Esophagus muscularis mucosa (tissue), 4 donors: ENCODE measurements at regions not wholly inside any gene's neighbourhood (a gene's known extent, or its start where the extent isn't known, plus 50 kb on each side); places are given as distances from the start of the nearest gene placed in this dataset.

ENCODE experiments used
- DNase-seq: peaks from one replicate; pipeline ENCODE4 v3.0.0-alpha.2; 2017; ENCODE audit errors: extremely low spot score
- H3K27ac ChIP-seq, 4 donors: fragments of 200-600 bp; sonication (generic); replicated peaks in 1 of 4; 1 replicate in 3 of 4; 2 replicates in 1 of 4; pipeline ENCODE4 v1.5.1; 2016 to 2019; ENCODE audit warnings: mild to moderate bottlenecking in 1 of 4
- H3K27me3 ChIP-seq, 4 donors: fragments of 200-600 bp; sonication (generic); one replicate each; pipeline versions ENCODE4 v1.5.1 to v1.6.0; 2016 to 2019
- H3K36me3 ChIP-seq, 4 donors: fragments of 200-600 bp; sonication (generic); one replicate each; pipeline ENCODE4 v1.5.1; 2016 to 2019
- H3K4me1 ChIP-seq, 4 donors: fragments of 200-600 bp; sonication (generic); one replicate each; pipeline ENCODE4 v1.5.1; 2016 to 2019
- H3K4me3 ChIP-seq, 4 donors: fragments of 200-600 bp; sonication (generic); 1 replicate in 2 of 4; 2 replicates in 2 of 4; pipeline ENCODE4 v1.5.1; 2016 to 2019; ENCODE audit warnings: mild to moderate bottlenecking in 4 of 4, moderate library complexity in 1 of 4
- H3K9me3 ChIP-seq, 4 donors: fragments of 200-600 bp; sonication (generic); 1 replicate in 3 of 4; 2 replicates in 1 of 4; pipeline ENCODE4 v1.5.1; 2016 to 2019
- EP300 ChIP-seq: sonication (generic); formaldehyde crosslinking; IDR thresholded peaks from one replicate; pipeline ENCODE4 v1.6.1; 2017; ENCODE audit warnings: antibody characterized with exemption
- POLR2A ChIP-seq: fragments of 450-650 bp; IDR thresholded peaks from one replicate; pipeline ENCODE4 v1.6.1; 2017; ENCODE audit warnings: antibody characterized with exemption, moderate library complexity, mild to moderate bottlenecking, low read depth
- POLR2AphosphoS5 ChIP-seq, 2 donors: sonication (generic); formaldehyde crosslinking; IDR thresholded peaks; one replicate each; pipeline ENCODE4 v1.6.1; 2017; ENCODE audit warnings: antibody characterized with exemption in 2 of 2
- WGBS: methylation state at CpG from one replicate; pipeline ENCODE4 v1.1.5; 2018; 5-methylcytosine and 5-hydroxymethylcytosine counted together
- intact Hi-C: fragments of 100-400 bp; cut with DNase I; formaldehyde crosslinking; loops from one replicate; pipeline ENCODE4 v1.15.1; 2023
- TF ChIP-seq, protein P1 (sequence below), 3 experiments: fragments of 200-600 bp in 2 of 3; fragments of 450-650 bp in 1 of 3; sonication (generic) in 2 of 3; IDR thresholded peaks; one replicate each; pipeline ENCODE4 v1.5.1; 2017 to 2019; ENCODE audit warnings: antibody characterized with exemption in 3 of 3, mild to moderate bottlenecking in 2 of 3, moderate library complexity in 1 of 3

DNA sequence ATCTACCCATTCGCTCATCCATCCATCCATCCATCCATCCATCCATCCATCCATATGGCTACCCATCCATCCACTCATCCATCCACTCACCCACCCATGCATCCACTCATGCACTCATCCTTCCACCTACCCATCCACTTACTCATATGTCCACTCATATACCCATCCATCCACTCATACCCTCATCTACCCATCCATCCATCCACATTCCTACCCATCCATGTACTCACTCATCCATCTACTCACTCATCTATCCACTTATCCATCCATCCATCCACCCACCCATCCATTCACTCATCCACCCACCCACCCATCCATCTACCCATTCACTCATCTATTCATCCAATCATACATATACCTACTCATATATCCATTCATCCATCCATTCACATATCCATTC, 112.0 kb downstream of the RBFOX3 start:
- intact Hi-C loops, result no loop called here
- Histone ChIP-seq H3K9me3 (no peaks in the 10 kb centered on the region), H3K4me3 (no peak overlapping the region), H3K27me3 (peaks cover 0 to 29% (median 0%) of the 10 kb centered on the region in 4 donors), H3K27ac (no peak overlapping the region), H3K4me1 (no peaks in the 10 kb centered on the region), H3K36me3 (no peaks in the 10 kb centered on the region)
- 0% methylated on average over 1 of the region's 1 CpG for WGBS
- TF ChIP-seq, protein P1, sequence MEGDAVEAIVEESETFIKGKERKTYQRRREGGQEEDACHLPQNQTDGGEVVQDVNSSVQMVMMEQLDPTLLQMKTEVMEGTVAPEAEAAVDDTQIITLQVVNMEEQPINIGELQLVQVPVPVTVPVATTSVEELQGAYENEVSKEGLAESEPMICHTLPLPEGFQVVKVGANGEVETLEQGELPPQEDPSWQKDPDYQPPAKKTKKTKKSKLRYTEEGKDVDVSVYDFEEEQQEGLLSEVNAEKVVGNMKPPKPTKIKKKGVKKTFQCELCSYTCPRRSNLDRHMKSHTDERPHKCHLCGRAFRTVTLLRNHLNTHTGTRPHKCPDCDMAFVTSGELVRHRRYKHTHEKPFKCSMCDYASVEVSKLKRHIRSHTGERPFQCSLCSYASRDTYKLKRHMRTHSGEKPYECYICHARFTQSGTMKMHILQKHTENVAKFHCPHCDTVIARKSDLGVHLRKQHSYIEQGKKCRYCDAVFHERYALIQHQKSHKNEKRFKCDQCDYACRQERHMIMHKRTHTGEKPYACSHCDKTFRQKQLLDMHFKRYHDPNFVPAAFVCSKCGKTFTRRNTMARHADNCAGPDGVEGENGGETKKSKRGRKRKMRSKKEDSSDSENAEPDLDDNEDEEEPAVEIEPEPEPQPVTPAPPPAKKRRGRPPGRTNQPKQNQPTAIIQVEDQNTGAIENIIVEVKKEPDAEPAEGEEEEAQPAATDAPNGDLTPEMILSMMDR (IDR thresholded peaks at IDR 0.05), result no peak
- no peak for TF ChIP-seq POLR2A
- DNase-seq, result no peak

GRCh38 chr17:79497777-79498348, 113.0 kb downstream of the RBFOX3 start:
- H3K27me3 ChIP-seq, result peaks cover 0 to 21% (median 0%) of the 10 kb centered on the region in 4 donors
- no peak for TF ChIP-seq POLR2A
- TF ChIP-seq EP300, result no peak
- TF ChIP-seq, protein P1 (IDR thresholded peaks at IDR 0.05), result no peak
- no peak for TF ChIP-seq POLR2AphosphoS5 (IDR thresholded peaks at IDR 0.05)
- no peak overlapping the region for H3K27ac ChIP-seq
- intact Hi-C loops, result no loop called here
- H3K9me3 ChIP-seq, result no peaks in the 10 kb centered on the region
- 95% methylated on average over 4 of the region's 4 CpGs for WGBS
- no peaks in the 10 kb centered on the region for H3K4me1 ChIP-seq
- no peak overlapping the region for H3K4me3 ChIP-seq
- no peak for DNase-seq
- no peaks in the 10 kb centered on the region for H3K36me3 ChIP-seq

- no peaks in the 10 kb centered on the region for H3K36me3 ChIP-seq
- no peaks in the 10 kb centered on the region for H3K9me3 ChIP-seq
- H3K27ac ChIP-seq, result no peak overlapping the region
- DNase-seq, result no peak
- H3K4me1 ChIP-seq, result no peaks in the 10 kb centered on the region
- intact Hi-C loops, result no loop called here
- no peak overlapping the region for H3K4me3 ChIP-seq
- peaks cover 0 to 15% (median 0%) of the 10 kb centered on the region in 4 donors for H3K27me3 ChIP-seq
- 77% methylated on average over 13 of the region's 13 CpGs for WGBS
- no peak for TF ChIP-seq POLR2AphosphoS5 (IDR thresholded peaks at IDR 0.05)
- TF ChIP-seq, protein P1 (IDR thresholded peaks at IDR 0.05), result no peak
- TF ChIP-seq POLR2A, result no peak
Observed at GRCh38 chr17:79496422-79497005, 114.3 kb downstream of the RBFOX3 start.

GRCh38 chr17:79495665-79496064, 115.2 kb downstream of the RBFOX3 start:
- H3K4me1 ChIP-seq, result no peaks in the 10 kb centered on the region
- no peak overlapping the region for H3K4me3 ChIP-seq
- TF ChIP-seq EP300 (no peak), POLR2A (no peak), POLR2AphosphoS5 (IDR thresholded peaks at IDR 0.05) (no peak)
- TF ChIP-seq, protein P1 (IDR thresholded peaks at IDR 0.05), result no peak
- no peak for DNase-seq
- H3K27ac ChIP-seq, result no peak overlapping the region
- 84% methylated on average over 11 of the region's 11 CpGs for WGBS
- H3K9me3 ChIP-seq, result no peaks in the 10 kb centered on the region
- peaks cover 0 to 10% (median 0%) of the 10 kb centered on the region in 4 donors for H3K27me3 ChIP-seq
- H3K36me3 ChIP-seq, result no peaks in the 10 kb centered on the region
- intact Hi-C loops, result no loop called here

- H3K27me3 ChIP-seq, result peaks cover 0 to 18% (median 4%) of the 10 kb centered on the region in 4 donors
- intact Hi-C loops, result no loop called here
- TF ChIP-seq POLR2A, result no peak
- TF ChIP-seq POLR2AphosphoS5 (IDR thresholded peaks at IDR 0.05), result no peak
- no peak for TF ChIP-seq EP300
- TF ChIP-seq, protein P1 (IDR thresholded peaks at IDR 0.05), result no peak
Observed at GRCh38 chr17:79491006-79491405, 119.8 kb downstream of the RBFOX3 start.

More at GRCh38 chr17:79491006-79491405, 119.8 kb downstream of the RBFOX3 start:
- Histone ChIP-seq H3K4me1 (no peaks in the 10 kb centered on the region), H3K27ac (no peak overlapping the region), H3K9me3 (no peaks in the 10 kb centered on the region), H3K4me3 (no peak overlapping the region), H3K36me3 (no peaks in the 10 kb centered on the region)
- WGBS, result 74% methylated on average over 2 of the region's 3 CpGs
- DNase-seq, result no peak
